H1 (cell line): ENCODE measurements at regions not wholly inside any gene's neighbourhood (a gene's known extent, or its start where the extent isn't known, plus 50 kb on each side); places are given as distances from the start of the nearest gene placed in this dataset.

Source experiments
- FOSL1 ChIP-seq: IDR thresholded peaks from 2 replicates; pipeline ENCODE4 v1.6.1; 2011; ENCODE audit warnings: mild to moderate bottlenecking, low read depth, low read length, moderate library complexity; ENCODE audit not compliant: insufficient read depth
- YY1 ChIP-seq: IDR thresholded peaks from 2 replicates; pipeline ENCODE4 v1.6.1; 2011; ENCODE audit warnings: low read depth, mild to moderate bottlenecking, low read length

DNA sequence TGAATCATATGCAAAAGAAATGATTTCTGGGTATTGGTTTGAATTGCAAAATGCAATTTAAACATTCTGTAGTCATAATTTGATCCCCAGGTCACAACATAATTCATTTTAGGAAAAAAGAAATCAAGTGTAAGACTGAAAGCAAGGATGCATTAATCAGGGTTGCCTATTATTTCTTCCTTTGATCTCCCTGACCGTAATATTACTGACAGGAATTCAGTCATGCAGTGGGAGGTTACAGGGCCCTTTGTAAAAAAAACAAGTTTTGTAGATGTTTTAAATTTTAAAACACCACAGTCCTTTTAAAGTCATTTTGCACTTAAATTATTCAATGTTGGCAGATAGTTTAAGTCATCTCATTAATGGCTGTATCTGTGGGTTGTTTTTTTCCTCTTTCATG, 263.0 kb upstream of the NCAM2 start:
- no peak for TF ChIP-seq YY1
- TF ChIP-seq FOSL1, result no peak
